NOMO-1 (cell line): ENCODE measurements at regions not wholly inside any gene's neighbourhood (a gene's known extent, or its start where the extent isn't known, plus 50 kb on each side); places are given as distances from the start of the nearest gene placed in this dataset.

Source experiments
- DNase-seq, 2 experiments: peaks; one replicate each; lab custom pipeline; 2025; ENCODE audit not compliant: unreplicated experiment in 2 of 2; lab: John Stamatoyannopoulos, UW

DNA sequence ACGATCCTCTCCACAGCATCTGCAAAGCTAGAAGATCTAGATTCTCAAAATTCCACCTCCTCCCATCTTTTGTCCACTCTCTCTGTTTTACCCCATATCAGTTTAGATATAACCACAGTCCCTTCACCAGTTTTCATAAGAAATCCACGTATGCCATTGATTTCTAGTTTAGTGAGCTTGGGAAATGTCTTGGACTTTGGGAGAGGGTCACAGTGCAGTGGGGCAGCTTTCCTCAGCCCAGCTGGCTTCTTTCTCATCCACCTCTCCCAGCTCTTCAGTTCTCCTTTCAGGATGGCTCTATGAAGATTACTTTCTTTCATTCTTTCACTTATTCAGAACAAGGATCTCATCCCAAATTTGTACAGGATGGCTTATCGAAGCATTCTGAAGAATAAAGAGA is 203.9 kb upstream of the ADCY2 start:
- no peak for DNase-seq

GRCh38 chr5:7202846-7203245 is 193.1 kb upstream of the ADCY2 start:
- no peak for DNase-seq

GRCh38 chr5:7207979-7208378 is 188.0 kb upstream of the ADCY2 start:
- DNase-seq, result no peak

- no peak for DNase-seq
Observed at GRCh38 chr5:7208938-7209337, 187.0 kb upstream of the ADCY2 start.

- DNase-seq, result no peak
Observed at GRCh38 chr5:7209658-7210057, 186.3 kb upstream of the ADCY2 start.

DNA sequence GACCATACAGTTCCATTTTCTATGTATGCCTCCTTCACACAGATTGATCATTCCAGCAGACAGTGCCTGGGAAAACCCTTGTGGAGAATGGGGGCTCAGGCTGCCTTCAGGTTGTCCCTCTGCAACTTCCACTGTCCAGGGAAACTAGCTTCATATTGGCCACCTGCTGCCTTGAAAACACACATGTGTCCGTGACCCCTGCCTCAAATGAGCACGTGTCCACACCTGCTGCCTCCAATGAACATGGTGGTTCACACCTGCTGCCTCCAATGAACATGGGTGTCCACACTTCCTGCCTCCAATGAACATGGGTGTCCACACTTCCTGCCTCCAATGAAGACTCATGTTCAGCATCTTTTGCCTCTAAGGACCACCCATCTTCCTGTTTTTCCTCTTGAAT is 185.4 kb upstream of the ADCY2 start:
- no peak for DNase-seq

DNA sequence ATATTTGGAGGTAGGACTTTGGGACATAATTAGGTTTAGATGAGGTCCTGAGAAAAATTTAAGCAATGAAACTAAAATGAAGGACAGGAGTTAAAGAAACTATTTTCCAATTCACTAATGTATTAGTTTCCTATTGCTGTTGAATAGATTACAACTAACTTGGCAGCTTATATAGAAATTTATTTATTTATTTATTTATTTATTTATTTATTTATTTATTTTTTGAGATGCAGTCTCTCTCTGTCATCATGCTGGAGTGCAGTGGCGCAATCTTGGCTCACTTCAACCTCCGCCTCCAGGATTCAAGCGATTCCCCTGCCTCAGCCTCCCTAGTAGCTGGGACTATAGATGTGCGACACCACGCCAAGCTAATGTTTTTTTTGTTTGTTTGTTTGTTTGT is 182.4 kb upstream of the ADCY2 start:
- no peak for DNase-seq

DNA sequence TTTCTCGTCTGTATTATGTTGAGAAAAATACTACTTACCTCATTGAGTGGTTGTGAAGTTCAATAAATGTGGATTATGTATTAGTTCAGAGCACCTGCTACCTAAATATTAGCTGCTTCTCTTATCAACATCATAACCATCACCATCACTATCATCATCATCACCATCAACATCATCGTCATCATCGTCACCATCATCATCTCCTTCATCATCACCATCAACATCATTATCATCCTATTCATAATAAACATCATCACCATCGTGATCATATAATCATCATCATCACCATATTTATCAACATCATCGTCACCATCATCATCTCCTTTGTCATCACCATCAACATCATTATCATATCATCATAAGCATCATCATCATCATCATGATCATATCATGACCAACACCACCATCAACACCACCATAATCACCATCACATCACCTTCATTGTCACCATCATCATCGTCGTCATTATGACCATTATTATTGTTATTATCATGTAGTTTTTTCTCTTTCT is 181.0 kb upstream of the ADCY2 start:
- no peak for DNase-seq

GRCh38 chr5:7218141-7218540 is 177.8 kb upstream of the ADCY2 start:
- no peak for DNase-seq

DNA sequence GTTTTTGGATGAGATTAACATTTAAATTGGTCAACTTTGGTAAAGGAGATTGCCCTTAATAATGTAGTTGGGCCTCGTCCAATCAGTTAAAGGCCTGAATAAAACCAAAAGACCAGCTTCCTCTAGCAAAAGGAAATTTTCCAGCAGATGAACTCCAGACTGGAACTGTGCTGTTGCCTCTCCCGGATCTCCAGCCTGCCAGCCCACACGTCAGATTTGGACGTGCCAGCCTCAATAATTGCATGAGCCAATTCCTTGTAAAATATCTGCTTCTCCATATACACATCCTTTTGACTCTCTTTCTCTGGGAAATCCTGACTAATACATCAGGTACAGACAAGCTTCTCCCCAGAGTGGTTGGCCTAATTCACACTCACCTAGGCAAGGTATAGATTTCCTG is 175.8 kb upstream of the ADCY2 start:
- no peak for DNase-seq

DNA sequence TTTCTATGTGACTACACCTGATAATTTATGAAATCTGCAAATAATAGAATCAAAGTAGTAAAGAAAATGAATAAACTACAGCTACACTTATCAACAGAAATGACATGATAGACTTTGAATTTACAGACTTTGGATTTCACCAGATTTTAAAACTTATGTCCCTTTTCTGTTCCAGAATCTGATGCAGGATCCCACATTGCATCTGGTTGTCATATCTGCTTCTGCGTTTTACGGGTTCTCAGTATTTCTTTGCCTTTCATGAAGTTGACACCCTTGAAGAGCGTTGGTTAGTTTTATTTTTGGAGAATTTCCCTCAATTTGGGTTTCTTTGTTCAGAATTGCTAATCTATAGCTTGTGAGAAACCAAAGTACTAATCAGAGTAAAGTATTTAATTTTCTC is 174.9 kb upstream of the ADCY2 start:
- no peak for DNase-seq

DNA sequence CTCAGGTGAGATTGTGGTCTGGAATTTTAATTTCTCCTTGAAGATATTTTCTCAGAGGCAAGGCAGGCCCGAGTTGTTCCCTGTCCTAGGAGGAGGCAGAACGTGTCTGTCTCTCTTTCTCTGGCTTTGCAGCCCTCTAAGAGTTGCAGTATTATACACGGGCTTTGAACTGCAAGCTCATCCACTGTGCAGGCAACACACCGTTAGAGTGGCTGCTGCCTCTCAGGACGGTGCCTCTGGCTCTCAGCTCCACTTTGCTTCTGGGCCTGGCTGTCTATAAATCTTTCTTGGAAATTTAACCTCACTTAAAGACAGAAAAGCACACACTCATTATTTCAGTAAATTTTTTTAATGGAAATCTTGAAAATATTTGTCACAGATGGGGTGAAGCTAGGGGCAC is 170.1 kb upstream of the ADCY2 start:
- DNase-seq, result no peak

- no peak for DNase-seq
Observed at GRCh38 chr5:7242118-7242710, 153.7 kb upstream of the ADCY2 start.

- no peak for DNase-seq
Observed at GRCh38 chr5:7244208-7244607, 151.7 kb upstream of the ADCY2 start.

DNA sequence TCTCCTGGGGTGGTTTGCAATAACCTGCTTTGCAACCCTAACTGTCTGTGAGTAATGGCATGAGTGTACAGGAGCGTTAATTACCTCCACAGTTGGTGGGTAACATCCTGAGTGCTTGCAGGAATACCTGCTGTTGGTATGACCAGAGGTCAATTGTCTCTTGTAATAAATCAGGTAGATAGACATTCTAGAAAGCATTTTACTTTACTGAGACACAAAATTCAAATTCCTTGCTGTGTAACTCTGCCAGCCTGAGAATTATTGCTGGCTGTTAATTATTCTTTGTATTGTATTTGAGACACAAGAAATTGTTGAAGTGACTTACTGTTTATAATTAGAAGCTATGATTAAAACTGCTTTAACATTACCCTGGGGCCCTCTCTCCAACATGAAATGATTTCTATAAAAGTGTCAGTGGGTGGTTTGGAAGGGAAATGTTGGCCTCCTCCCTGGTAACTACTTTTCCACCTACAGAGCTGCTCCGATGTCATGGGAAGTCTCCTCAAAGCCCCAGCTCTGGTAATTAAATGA is 150.8 kb upstream of the ADCY2 start:
- peak; percentile 2 to 26 for DNase-seq

DNA sequence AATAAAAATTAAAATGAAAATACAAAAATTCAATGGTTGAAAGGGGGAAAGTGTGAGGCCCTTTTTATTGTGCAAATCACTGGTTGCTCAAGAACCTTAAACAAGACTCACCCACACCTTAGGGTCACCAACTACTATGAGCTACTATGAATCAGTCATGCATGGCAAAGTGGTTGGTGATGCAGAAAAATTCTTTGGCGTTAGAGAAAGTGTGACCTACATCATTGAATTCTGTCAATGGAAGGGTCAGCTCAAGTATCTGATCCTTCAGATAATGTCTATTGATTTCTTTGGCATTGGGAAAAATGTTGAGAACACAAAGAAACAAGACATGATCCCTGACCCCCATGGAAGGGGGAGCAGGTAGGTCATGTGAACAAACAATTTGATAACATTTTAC is 149.7 kb upstream of the ADCY2 start:
- DNase-seq, result peak; percentile 16 to 29

DNA sequence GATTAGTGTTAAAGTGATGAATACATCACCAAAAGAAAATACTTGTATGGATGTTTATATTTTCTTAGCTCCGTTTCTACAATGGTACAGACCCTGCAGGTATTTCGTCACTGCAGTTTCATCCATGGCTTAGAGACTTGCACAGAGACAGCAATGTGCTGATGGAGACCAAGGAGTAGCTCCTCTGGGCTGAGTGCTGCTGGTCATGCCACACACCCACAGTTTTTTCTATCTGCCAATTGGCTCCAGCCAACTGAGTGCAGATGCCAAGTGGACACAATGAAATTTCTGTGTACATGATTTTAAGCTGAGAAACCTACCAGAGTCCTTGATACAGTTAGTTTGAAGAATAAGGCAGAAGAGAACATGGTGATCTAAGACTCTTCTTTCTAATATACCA is 145.9 kb upstream of the ADCY2 start:
- no peak for DNase-seq

DNA sequence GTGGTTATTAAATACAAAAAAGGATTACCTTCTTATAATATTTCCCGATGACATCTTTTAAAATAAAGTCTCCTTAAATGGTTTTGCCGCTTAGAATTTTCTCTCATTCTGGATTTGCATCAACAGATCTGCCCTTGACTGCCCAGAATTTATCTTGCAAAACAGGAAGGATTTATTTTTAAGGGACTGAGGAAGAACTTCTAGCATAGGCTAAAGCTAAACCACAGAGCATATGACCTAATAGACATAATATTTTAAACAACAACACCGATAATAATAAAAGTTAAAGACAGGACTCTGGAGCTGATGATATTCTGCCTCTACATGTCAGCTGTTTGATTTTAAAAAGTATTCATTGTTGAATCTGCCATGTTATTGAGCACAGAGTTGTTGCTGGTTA is 145.3 kb upstream of the ADCY2 start:
- DNase-seq, result peak; percentile 88 to 94

- DNase-seq, result peak; percentile 93 to 100
Observed at GRCh38 chr5:7251132-7251531, 144.8 kb upstream of the ADCY2 start.

GRCh38 chr5:7261049-7261448 is 134.9 kb upstream of the ADCY2 start:
- DNase-seq, result peak; percentile 92 to 93

GRCh38 chr5:7261900-7262299 is 134.0 kb upstream of the ADCY2 start:
- no peak for DNase-seq

DNA sequence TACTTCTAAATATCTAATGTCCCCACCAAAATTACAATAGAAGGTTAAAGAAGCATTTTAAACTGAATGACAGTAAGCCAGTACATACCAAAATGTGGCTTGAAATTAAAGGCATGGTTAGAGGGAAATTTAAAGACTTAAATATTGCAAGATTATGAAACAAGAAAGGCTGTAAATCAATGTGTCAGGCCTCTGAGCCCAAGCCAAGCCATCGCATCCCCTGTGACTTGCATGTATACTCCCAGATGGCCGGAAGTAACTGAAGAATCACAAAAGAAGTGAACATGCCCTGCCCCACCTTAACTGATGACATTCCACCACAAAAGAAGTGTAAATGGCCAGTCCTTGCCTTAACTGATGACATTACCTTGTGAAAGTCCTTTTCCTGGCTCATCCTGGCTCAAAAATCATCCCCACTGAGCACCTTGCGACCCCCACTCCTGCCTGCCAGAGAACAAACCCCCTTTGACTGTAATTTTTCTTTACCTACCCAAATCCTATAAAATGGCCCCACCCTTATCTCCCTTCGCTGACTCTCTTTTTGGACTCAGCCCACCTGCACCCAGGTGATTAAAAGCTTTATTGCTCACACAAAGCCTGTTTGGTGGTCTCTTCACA is 132.4 kb upstream of the ADCY2 start:
- peak; percentile 93 to 94 for DNase-seq
